ENCODE measurements at regions not wholly inside any gene's neighbourhood (a gene's known extent, or its start where the extent isn't known, plus 50 kb on each side); places are given as distances from the start of the nearest gene placed in this dataset.
"Not testable (repeated sequence)": the region's sequence is repeated elsewhere in the genome, so short reads cannot be mapped to it uniquely, and the experiment has no call there.

DNA sequence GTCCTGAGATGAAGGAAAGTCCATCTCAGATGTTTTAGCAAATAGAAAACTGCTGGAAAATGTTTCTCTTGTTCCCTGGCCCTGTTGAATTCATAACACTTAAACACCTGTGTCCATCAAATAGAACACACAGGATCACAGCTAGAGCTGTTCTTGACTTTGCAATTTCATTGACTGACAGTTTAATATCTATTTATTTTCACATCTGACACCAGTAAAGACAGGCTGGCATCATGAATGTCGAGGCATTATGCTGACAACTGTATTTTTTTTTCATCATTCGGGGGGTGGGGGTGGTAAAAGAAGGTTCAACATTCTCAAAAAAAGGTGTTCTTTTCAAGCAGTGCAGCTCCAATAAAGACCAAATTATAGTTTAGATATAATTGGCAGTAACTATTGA is 591.2 kb upstream of the PTBP2 start:
- ATAC-seq (ENCODE audit: poor library complexity) (no peak), DNase-seq (no peak)
- intact Hi-C loops (cut with DNase I), result no loop called here

DNA sequence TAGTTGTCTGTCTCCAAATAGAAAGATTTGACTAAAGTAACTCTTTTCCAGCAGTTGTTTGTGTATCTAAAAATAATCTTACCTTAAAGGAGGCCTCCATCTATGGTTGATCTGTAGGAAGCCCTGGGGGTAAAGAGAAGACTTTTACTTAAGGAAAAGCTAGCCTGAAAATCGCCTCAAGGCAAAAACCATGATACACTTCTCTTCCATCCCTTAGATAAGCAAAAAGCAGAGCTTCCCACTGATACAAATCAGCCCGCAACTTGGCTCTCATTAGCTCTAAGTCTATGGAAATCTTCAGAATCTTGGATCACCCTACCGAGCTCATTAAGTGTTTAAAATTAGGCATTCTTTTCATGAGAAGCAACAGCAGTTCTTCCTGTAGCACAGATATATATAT is 576.9 kb upstream of the PTBP2 start:
- ATAC-seq (ENCODE audit: poor library complexity) (no peak), DNase-seq (no peak)
- intact Hi-C loops (cut with DNase I), result no loop called here

DNA sequence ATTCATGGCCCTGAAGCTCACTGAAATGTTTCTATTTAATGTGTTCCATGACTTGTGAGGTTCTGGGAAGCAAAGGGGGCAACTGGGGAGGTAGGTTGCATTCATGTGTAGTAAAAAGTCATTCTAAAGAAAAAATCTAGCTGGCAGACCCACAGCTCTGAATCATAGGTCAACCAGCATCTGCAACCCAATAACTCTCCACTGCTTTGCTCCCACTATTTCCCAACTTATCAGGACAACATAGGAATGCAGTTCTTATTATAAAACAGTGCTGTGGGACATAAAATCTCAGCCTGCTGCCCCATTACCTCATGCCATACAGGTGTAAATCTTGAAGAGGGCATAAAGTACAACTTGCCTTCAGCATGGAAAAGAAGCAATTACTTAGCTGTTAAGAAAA is 576.1 kb upstream of the PTBP2 start:
- DNase-seq, result no peak
- intact Hi-C loops (cut with DNase I), result no loop called here
- ATAC-seq (ENCODE audit: poor library complexity), result no peak

DNA sequence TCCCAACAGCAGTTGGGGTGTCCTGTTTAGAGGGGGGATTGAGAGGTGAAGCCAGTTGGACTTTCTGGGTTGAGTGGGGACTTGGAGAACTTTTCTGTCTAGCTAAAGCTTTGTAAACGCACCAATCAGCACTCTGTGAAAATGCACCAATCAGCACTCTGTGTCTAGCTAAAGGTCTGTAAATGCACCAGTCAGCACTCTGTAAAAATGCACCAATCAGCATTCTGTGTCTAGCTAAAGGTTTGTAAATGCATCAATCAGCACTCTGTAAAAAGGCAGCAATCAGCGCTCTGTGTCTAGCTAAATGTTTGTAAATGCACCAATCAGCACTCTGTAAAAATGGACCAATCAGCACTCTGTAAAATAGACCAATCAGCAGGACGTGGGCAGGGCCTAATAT is 568.6 kb upstream of the PTBP2 start:
- ATAC-seq (ENCODE audit: poor library complexity); intact Hi-C loops (cut with DNase I): not testable (repeated sequence)

DNA sequence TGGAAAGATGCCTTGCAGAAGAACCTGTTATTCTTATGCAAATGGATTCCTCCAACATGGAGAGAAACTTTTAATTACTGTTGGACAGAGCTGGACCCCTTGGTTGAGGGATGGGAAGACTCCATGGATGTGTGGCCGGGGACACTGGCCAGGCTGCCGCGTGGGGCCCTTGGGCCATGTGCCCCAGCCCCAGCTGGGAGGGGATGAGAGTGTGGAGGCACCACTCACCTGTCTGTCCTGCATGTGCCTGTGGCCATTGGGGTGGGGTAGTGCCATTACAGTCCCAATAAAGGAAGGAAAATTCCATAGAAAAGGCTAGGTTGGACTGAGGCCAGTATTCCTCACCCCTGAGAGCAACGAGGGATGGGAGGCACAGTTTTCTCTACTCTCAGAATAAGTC is 564.5 kb upstream of the PTBP2 start:
- DNase-seq, result no peak
- ATAC-seq (ENCODE audit: poor library complexity), result no peak
- intact Hi-C loops (cut with DNase I), result no loop called here

More for the DNA sequence above, 568.6 kb upstream of the PTBP2 start:
- not testable (repeated sequence) for DNase-seq

DNA sequence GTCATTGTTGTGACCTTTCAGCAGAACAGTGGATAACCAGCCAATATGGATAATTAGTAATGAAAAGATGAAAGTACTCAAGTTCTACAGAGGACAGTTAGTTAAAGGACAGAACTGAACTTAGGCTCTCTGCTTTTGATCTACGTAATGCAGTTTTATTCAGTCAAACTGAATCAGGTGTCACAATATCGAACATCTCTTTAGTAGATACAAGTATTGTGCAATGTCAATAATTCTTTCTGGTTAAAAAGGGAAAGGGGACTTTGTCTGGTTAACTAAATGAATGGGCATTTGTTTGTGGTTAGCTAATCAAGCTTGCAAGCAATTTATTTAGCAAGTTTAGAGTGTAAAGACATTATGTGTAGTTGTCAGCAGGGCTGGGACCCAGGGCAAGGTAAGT is 562.2 kb upstream of the PTBP2 start:
- DNase-seq (no peak), ATAC-seq (ENCODE audit: poor library complexity) (no peak)
- intact Hi-C loops (cut with DNase I), result no loop called here

DNA sequence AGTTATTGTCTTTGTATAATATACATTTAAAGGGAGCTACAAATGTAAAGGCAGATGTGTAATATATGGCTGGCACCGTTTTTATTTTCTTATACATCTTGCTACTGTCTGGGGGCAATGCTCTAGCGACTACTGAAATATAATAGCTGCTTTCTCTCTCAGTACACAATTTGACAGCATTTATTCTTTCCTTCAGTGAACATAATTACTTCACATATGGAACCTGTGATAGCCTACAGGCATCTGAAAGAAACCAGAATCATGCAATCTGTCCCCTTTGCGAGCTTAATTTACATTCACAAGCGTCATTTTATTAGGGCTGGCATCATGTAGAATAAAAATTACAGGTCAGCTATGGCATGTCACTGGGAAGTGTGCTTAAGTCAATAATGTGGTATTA is 557.5 kb upstream of the PTBP2 start:
- DNase-seq, result no peak
- no peak for ATAC-seq (ENCODE audit: poor library complexity)
- intact Hi-C loops (cut with DNase I), result no loop called here

DNA sequence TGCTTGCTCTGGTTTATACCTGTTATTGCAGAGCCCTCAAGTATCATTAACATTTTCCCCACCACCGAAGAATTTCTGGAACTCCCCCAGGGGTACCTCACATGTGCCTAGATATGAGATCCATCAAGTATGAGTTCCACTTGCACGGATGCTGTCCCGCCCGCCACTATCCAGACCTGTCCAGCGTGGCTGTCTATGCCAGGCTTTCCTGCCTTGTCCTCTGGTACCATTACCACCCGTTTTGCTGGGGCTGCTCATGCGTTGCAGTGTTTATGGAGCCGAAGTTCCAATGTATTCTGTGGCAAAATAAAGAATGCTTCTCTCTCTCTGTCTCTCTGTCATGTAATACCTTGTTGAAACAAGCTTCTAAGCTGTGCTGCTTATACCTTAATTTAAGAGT is 543.5 kb upstream of the PTBP2 start:
- no peak for ATAC-seq (ENCODE audit: poor library complexity)
- no peak for DNase-seq
- intact Hi-C loops (cut with DNase I), result no loop called here

DNA sequence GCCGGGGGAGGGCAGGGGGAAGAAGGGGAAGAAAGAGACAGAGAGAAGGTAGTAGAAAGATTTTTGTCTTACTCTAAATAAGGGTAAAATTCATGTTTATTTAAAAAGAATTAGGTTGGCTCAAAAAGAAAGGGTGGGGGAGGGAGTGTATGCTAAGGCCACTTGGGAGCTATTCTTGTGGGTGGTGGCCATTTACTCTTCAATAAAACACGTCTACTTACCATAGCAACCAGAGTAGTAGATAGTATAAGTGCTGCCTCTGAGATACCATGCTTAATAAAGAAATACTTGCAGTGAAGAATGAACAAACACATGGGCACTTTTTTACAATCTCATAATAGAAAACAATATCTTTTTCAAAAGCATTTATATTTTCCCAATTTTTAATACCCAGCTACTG is 538.1 kb upstream of the PTBP2 start:
- intact Hi-C loops (cut with DNase I), result no loop called here
- ATAC-seq (ENCODE audit: poor library complexity) (no peak), DNase-seq (no peak)

DNA sequence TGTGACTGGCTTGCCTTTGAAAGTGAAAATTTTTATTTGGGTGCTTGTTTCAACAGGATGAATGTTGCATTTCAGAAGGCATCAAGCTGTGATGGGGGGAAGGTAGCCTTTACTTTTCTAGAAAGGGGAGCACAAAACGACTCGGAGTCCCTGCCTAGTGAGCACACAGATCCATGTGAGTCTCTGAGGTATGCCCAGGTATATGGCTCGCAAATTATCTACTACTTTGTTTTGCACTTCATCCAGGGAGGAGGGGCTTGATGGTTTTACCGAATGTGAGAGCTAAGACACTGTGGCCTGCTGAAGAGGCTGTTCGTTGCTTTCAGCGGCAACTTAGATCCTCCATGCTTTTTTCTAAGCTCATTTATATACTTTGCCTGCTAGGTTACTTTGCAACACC is 537.7 kb upstream of the PTBP2 start:
- intact Hi-C loops (cut with DNase I), result no loop called here
- no peak for DNase-seq
- ATAC-seq (ENCODE audit: poor library complexity), result no peak

DNA sequence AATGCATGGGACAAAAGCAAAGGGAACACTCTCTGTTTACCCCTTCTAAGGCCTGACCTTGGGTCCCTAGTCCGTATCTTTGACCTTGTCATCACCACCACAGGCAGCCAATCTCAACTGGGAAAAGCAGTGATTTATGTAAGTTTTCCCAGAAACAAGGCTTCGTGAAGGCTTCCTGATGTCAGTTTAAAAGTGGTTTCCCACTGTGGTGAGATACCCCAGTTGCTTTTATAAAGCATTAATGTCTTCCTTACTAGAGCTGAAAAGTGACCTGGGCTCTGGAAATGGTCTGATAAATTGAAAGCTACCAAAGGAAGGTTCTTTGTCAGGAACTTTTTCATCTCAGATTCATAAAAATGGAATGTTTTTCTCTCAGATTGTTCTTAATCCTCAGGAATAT is 536.4 kb upstream of the PTBP2 start:
- intact Hi-C loops (cut with DNase I), result no loop called here
- DNase-seq, result no peak
- ATAC-seq (ENCODE audit: poor library complexity), result no peak

DNA sequence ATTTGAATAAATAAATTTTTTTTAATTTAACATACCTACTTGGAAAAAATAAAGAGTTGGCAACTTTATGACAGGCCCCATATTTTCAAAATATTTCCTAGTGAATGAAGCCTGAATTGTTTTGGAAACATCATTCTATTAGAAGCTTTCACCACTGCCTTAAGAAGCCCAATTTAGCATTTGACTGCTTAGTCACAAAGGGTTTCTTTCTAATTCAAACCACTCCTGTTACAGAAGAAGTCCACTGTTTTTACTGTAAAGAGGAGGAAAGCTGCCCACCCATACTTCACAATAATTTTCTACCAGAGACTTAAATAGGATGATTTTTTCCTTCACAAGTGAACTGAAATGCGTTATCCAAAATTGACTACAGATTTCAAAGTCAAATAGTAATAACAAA is 534.6 kb upstream of the PTBP2 start:
- ATAC-seq (ENCODE audit: poor library complexity), result no peak
- intact Hi-C loops (cut with DNase I), result no loop called here
- DNase-seq, result no peak

DNA sequence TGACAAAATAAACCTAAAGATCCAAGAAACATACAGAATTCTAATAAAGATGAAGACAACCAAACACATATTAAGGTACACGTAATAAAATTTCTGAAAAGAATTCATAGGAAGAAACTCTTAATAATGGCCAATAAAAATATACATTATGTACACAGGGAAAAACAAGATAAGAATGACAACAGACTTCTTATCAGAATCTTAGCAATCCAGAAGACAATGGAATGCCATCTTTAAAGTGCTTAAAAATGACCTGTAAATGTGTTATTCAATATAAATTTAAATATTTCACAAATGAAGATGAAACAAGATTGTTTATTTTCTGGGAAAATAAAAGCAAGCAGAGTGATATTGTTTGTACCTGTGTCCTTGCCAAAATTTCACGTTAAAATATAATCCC is 530.4 kb upstream of the PTBP2 start:
- no peak for ATAC-seq (ENCODE audit: poor library complexity)
- DNase-seq, result no peak
- intact Hi-C loops (cut with DNase I), result no loop called here

DNA sequence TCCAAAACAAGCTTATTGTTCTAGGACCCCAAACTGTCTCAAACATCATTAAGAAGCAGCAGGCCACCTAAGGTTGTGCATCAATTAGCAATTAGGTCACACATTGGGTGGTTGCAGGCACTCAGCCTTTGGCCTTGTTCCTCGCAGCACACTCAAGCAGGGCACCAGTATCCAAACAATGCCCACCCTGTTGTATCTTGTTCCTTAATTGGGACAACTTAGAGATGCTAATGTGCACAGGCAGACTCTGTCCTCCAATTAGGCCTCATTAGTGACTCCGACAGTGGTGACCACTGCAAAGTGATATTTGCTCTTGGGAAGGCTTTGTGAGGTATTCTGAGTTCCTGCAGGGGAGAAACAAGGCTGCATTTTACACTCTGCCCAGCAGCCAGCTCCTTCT is 515.1 kb upstream of the PTBP2 start:
- ATAC-seq (ENCODE audit: poor library complexity) (no peak), DNase-seq (no peak)
- intact Hi-C loops (cut with DNase I), result no loop called here

DNA sequence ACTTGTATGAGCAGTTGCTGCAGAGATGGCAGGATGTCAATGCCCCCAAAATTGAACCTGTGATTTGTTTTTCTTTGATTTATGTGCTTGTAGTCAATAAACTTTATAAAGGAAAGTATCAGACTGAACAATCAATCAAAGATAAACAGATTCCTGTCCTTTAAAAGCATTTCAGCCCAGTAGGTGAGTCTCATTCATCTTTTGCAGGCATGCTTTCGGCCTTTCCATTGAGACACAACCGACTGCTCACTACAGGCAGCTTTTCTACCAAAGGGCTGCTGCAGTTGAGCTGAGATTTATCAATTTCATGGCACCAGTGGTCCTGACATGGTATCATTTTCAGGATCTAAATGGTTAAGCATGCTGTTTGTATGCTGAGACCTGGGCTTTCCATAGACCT is 513.6 kb upstream of the PTBP2 start:
- DNase-seq (no peak), ATAC-seq (ENCODE audit: poor library complexity) (no peak)
- intact Hi-C loops (cut with DNase I), result no loop called here

DNA sequence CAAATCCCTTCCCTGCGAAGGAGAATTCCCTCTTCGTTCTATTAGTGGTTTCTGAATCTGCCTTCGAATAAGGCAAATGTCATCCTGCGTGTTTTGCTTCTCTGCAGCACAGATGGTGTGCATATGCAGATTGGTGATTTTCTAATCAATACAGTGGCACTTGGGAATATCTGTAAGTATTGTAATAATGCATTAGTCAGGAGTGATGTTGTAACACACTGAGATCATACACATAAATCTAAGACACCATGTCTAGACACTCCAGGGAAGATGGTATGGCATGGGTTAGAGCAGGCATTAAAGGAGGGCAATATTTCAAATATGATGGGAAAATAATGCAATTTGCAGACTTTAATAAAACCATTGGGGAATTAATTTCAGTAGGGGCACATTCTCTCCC is 513.2 kb upstream of the PTBP2 start:
- intact Hi-C loops (cut with DNase I), result no loop called here
- ATAC-seq (ENCODE audit: poor library complexity) (no peak), DNase-seq (no peak)

DNA sequence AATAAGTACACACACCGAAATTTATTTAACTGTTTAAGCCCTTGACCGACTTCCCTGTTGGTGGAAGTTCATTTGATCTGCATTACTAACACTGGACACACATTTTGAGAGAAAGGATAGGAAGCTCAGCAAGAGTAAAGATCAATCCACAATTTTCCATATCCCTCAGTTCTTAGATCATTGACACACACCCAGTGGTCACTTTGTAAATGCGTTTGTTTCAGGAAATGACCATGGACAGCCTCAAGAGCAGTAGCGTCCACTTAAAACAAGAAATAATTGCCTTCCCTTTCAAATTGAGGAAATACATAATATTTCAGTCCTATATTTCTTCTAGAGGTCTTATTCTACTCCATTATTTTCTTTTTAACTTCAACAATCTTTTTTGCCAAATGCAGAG is 511.5 kb upstream of the PTBP2 start:
- intact Hi-C loops (cut with DNase I), result no loop called here
- ATAC-seq (ENCODE audit: poor library complexity) (no peak), DNase-seq (no peak)

DNA sequence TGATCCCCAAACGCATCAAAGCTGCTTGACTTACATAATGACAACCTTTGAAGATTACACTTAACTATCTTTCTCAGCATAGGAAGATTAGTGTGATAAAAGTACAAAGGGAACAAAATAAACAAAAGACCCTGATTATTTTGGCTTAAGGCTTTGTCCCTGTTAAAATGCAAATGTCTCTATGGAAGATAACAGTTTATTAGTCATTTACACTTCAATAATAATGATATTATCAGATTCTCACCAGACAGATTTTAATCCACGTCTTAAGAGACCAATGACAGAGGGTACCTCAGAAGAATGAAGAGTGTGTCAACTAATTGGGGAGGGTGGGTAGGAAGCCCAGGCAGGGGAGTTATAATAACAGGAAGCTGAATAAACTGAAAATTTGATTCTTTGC is 510.4 kb upstream of the PTBP2 start:
- ATAC-seq (ENCODE audit: poor library complexity) (no peak), DNase-seq (no peak)
- intact Hi-C loops (cut with DNase I), result no loop called here

DNA sequence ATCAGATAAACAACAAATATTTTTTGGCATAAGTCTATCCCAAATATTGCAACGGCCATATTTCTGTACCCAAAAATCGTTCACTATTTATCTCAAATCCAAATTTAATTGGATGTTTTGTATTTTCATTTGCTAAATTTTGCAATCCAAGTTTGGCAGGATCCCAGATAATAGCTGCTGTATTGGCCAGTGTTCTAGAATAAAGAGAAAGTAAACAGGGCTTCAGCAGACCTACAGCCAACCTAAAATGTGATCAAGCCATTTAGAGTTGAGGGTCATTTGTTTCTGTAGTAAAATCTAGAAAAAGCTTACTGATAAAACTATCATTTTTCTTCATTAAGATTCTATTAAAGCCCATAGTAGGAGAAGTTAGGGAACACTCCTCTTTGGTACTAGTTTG is 506.6 kb upstream of the PTBP2 start:
- ATAC-seq (ENCODE audit: poor library complexity), result peak; percentile 31
- intact Hi-C loops (cut with DNase I), result no loop called here
- no peak for DNase-seq

DNA sequence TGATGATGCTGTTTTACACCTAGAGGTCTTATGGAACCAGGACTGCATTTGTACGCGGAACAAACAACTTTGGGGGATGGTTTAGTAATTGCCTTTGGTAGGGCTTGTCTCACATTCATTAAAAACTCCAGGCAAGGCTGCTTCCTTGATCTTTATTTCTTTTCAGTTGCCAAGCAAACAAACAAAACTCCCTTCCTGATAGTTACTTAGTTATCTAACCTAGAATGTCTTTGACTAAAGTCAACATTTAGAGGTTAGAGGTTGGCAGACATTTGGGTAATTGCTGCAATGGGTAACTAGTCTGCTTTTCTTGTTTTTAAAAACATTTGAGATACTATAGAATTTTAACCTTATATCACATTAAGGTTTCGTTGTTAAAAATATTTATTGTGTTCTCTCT is 500.9 kb upstream of the PTBP2 start:
- intact Hi-C loops (cut with DNase I), result no loop called here
- ATAC-seq (ENCODE audit: poor library complexity), result no peak
- no peak for DNase-seq

DNA sequence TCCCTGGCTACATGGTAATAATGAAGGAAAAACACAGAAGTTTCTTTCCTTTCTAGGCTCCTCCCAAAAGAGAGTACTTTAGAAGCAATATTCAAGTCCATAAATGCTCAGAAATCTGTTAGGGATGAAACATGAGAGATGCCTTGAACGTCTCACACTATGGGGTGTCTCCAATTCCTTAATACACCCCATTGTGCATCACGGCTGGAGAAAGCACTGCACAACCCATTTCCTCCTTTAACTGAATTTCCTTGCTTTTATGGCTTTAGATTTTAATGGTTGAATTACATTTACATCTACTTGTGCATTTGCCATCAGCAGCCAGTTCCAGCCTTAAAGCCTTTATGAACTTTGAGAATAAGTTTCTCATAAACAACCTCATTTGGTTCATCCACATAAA is 498.9 kb upstream of the PTBP2 start:
- intact Hi-C loops (cut with DNase I), result no loop called here
- no peak for ATAC-seq (ENCODE audit: poor library complexity)

DNA sequence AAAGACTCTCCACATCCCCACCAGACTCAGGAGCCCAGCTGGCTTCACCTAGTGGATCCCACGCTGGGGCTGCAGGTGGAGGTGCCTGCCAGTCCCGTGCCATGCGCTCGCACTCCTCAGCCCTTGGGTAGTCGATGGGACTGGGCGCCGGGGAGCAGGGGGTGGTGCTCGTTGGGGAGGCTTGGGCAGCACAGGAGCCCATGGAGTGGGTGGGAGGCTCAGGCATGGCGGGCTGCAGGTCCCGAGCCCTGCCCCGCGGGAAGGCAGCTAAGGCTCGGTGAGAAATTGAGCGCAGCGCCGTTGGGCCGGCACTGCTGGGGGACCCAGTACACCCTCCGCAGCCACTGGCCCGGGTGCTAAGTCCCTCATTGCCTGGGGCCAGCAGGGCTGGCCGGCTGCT is 497.4 kb upstream of the PTBP2 start:
- ATAC-seq (ENCODE audit: poor library complexity); DNase-seq: not testable (repeated sequence)

More for the DNA sequence above, 498.9 kb upstream of the PTBP2 start:
- no peak for DNase-seq

More for the DNA sequence above, 497.4 kb upstream of the PTBP2 start:
- intact Hi-C loops (cut with DNase I), result not testable (repeated sequence)
